Liver (tissue), 3 donors: ENCODE measurements at regions not wholly inside any gene's neighbourhood (a gene's known extent, or its start where the extent isn't known, plus 50 kb on each side); places are given as distances from the start of the nearest gene placed in this dataset.

ENCODE experiments used
- ATF3 ChIP-seq: IDR thresholded peaks from 2 replicates; pipeline ENCODE4 v1.6.1; 2016; ENCODE audit warnings: antibody characterized with exemption
- CTCF ChIP-seq: fragments of 150-350 bp; IDR thresholded peaks from 2 replicates; pipeline ENCODE4 v1.5.1; 2017; ENCODE audit warnings: improper control_type of control experiment, low read depth, low read length; ENCODE audit not compliant: missing input control
- HNF4A ChIP-seq, 2 donors: conservative IDR thresholded peaks; 2 replicates each; pipeline ENCODE4 v1.6.1; 2016; ENCODE audit warnings: antibody characterized with exemption in 2 of 2, mild to moderate bottlenecking in 2 of 2
- JUND ChIP-seq, 2 donors: IDR thresholded peaks; 2 replicates each; pipeline ENCODE4 v1.6.1; 2016; ENCODE audit warnings: antibody characterized with exemption in 2 of 2
- MAX ChIP-seq: IDR thresholded peaks from 2 replicates; pipeline ENCODE4 v1.6.1; 2016; ENCODE audit warnings: antibody characterized with exemption
- RAD21 ChIP-seq, 2 donors: IDR thresholded peaks; 2 replicates each; pipeline ENCODE4 v1.6.1; 2016; ENCODE audit warnings: antibody characterized with exemption in 2 of 2, mild to moderate bottlenecking in 2 of 2
- REST ChIP-seq: IDR thresholded peaks from 2 replicates; pipeline ENCODE4 v1.6.1; 2016; ENCODE audit warnings: antibody characterized with exemption, mild to moderate bottlenecking
- RXRA ChIP-seq, 2 donors: IDR thresholded peaks; 2 replicates each; pipeline ENCODE4 v1.6.1; 2017 to 2018; ENCODE audit warnings: antibody characterized with exemption in 2 of 2, mild to moderate bottlenecking in 1 of 2
- SP1 ChIP-seq: IDR thresholded peaks from 2 replicates; pipeline ENCODE4 v1.6.1; 2018; ENCODE audit warnings: antibody characterized with exemption, mild to moderate bottlenecking
- TAF1 ChIP-seq: conservative IDR thresholded peaks from 2 replicates; pipeline ENCODE4 v1.6.1; 2016; ENCODE audit warnings: antibody characterized with exemption, mild to moderate bottlenecking
- YY1 ChIP-seq: IDR thresholded peaks from 2 replicates; pipeline ENCODE4 v1.6.1; 2016; ENCODE audit warnings: antibody characterized with exemption, mild to moderate bottlenecking
- donor health status: healthy.
- donor health status: healthy.

GRCh38 chr18:77716282-77716681 lies 466.6 kb downstream of the GALR1 start:
- no peak for TF ChIP-seq CTCF
- TF ChIP-seq RAD21 (IDR thresholded peaks at IDR 0.05), result no peak
- TF ChIP-seq YY1, result no peak
- TF ChIP-seq HNF4A (conservative IDR thresholded peaks at IDR 0.05), result no peak
- TF ChIP-seq ATF3, result no peak
- no peak for TF ChIP-seq SP1
- TF ChIP-seq TAF1, result no peak
- TF ChIP-seq RXRA (IDR thresholded peaks at IDR 0.05), result no peak
- TF ChIP-seq REST, result no peak
- TF ChIP-seq MAX, result no peak
- no peak for TF ChIP-seq JUND (IDR thresholded peaks at IDR 0.05)
